Caki2 (cell line): ENCODE measurements at regions not wholly inside any gene's neighbourhood (a gene's known extent, or its start where the extent isn't known, plus 50 kb on each side); places are given as distances from the start of the nearest gene placed in this dataset.

Source experiments
- DNase-seq: peaks from one replicate; pipeline ENCODE4 v3.0.0-alpha.2; 2015; ENCODE audit warnings: low read depth
- in situ Hi-C: cut with HindIII; loops from 2 replicates; pipeline ENCODE4 v1.10.0; 2016; ENCODE audit warnings: low sequenced_read_pairs, low pct_unique_long_range_greater_than_20kb, mixed read lengths

GRCh38 chr5:22970491-22970890 lies 117.3 kb upstream of the CDH12 start:
- in situ Hi-C loops = no loop called here
- DNase-seq = no peak

DNA sequence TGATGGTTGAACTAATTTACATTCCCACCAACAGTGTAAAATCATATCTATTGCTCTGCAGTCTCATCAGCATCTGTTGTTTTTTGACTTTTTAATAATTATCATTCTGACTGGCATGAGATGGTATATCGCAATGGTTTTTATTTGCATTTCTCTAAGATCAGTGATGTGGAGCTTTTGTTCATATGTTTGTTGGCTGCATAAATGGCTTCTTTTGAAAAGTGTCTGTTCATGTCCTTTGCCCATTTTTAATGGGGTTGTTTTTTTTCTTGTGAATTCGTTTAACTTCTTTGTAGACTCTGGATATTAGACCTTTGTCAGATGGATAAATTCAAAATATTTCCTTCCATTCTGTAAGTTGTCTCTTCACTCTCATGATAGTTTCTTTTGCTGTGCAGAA lies 115.2 kb upstream of the CDH12 start:
- in situ Hi-C loops = no loop called here
- DNase-seq = no peak

DNA sequence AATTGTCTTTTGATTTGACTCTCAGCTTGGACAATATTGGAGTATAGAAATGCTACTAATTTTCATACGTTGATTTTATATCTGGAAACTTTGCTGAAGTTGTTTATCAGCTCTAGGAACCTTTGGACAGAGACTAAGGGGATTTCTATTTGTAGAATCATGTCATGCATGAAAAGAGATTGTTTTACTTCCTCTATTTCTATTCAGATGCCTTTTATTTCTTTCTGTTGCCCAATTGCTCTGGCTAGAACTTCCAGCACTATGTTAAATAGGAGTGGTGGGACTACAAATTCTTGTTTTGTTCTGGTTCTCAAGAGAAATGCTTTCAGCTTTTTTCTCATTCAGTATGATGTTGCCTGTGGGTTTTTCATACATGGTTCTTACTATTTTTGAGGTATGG lies 112.8 kb upstream of the CDH12 start:
- in situ Hi-C loops = no loop called here
- DNase-seq = no peak

GRCh38 chr5:22964632-22965031 lies 111.5 kb upstream of the CDH12 start:
- no peak for DNase-seq
- in situ Hi-C loops = no loop called here

- in situ Hi-C loops = no loop called here
- no peak for DNase-seq
Measured at GRCh38 chr5:22958462-22959262, 105.5 kb upstream of the CDH12 start.

- in situ Hi-C loops = no loop called here
- DNase-seq = no peak
Measured at GRCh38 chr5:22947921-22948320, 94.8 kb upstream of the CDH12 start.

GRCh38 chr5:22938362-22938761 lies 85.2 kb upstream of the CDH12 start:
- DNase-seq = no peak
- in situ Hi-C loops = no loop called here

GRCh38 chr5:22928821-22929482 lies 75.8 kb upstream of the CDH12 start:
- DNase-seq = no peak
- in situ Hi-C loops = no loop called here

DNA sequence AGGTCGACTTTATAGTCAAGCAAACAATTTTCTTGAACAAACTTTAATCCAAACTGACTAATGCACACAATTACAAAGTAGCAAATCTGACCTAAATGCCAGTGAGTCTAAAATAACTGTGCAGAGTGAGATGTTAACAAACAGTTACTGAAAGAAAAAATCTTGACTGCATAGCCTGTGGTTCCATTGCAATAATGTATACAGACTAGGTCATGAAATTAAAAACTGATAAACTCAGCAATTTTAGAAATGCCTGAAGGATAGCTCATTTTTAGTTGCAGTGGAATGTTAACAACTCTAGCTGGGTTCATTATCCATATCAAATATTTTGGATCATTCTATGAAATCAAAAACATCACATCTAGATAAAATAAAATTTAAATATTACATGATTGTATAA lies 73.4 kb upstream of the CDH12 start:
- no peak for DNase-seq

GRCh38 chr5:22918511-22918910 lies 65.4 kb upstream of the CDH12 start:
- in situ Hi-C loops = no loop called here
- DNase-seq = no peak

More for the DNA sequence above, 73.4 kb upstream of the CDH12 start:
- in situ Hi-C loops = no loop called here

GRCh38 chr5:22916393-22916792 lies 63.2 kb upstream of the CDH12 start:
- DNase-seq = no peak
- in situ Hi-C loops = no loop called here

DNA sequence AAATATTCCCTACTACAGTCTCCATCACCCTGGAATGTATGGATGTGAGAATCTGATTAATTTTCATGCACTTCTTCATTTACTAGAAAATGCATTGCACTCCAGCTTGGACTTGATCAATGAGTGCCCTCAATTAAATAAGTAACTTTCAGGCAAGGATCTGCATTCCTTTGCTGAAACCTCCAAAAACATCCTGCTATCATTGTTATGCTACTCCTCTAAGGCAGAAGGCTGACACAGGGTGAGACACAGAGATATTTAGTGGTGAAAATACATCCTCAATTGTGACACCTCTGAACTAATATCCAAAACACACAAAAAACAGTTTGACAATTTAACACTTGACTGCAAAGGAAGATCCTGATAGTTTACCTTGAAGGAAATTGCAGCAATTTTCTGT lies 57.9 kb upstream of the CDH12 start:
- DNase-seq = no peak
- in situ Hi-C loops = no loop called here

DNA sequence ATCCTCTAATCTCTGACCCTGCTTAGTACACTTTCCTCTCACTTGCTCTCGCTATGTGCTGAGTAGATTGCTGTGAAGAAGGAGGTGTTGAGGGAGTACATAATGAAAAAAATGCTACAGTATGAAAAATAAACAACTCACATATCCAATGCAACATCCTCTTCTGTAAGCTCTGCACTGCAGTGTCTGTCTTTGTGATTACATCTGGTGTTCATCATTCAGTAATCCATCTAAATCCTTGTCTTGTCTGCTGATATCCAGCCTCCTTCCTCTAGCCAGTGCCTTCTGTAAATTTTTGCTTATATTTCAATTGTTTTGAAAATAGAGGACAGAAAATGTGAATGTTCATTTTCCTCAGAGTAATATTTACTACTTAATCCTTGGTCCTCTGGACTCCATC lies 57.4 kb upstream of the CDH12 start:
- DNase-seq = no peak
- in situ Hi-C loops = no loop called here

DNA sequence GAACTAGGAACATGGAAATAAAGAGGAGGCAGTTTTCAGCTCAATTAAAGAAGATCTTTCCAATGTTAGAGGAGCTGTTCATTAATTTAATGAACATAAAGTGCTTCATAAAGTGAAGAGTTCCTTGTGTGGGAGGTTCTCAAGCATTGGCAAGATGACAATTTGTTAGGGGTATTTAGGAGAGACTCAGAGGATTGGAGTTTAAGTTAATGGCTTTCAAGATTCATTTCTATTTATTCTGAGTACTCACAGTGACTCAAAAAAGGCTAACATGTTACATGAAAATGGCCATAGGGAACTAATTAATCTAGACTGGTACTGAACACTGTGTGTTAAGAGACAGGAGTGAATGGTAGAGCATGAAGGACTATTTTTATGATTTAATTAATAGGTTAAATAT lies 55.4 kb upstream of the CDH12 start:
- in situ Hi-C loops = no loop called here
- DNase-seq = no peak

DNA sequence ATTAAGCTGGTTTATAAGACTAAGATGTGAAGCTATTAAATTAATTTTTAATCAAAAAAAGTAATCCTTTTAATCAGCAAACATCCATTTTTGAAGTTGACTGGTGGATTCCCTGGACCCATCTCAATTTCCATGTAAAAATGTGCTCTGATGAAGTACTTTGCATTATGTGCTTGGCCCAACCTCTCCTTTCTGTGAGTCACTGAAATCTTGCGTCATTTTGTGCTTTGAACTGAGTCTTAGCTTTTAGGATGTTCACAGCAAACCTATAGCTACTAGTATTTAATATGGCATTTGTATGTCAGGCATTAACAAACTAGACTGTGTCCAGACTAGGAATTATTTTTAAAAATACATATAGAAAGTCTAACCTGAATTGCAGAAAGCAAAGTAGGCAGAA lies 55.0 kb upstream of the CDH12 start:
- in situ Hi-C loops = no loop called here
- no peak for DNase-seq
